NB4 (cell line): ENCODE measurements at regions not wholly inside any gene's neighbourhood (a gene's known extent, or its start where the extent isn't known, plus 50 kb on each side); places are given as distances from the start of the nearest gene placed in this dataset.

ENCODE experiments used
- DNase-seq: peaks from one replicate; pipeline ENCODE4 v3.0.0; 2010; ENCODE audit warnings: low read depth
- H3K4me3 ChIP-seq: one replicate; pipeline ENCODE4 v1.5.1; 2011; ENCODE audit warnings: mild to moderate bottlenecking, low read depth, low read length, moderate library complexity
- CTCF ChIP-seq: IDR thresholded peaks from one replicate; pipeline ENCODE4 v1.5.1; 2012; ENCODE audit warnings: low read depth, low read length
- MAX ChIP-seq: IDR thresholded peaks from 2 replicates; pipeline ENCODE4 v1.6.1; 2011; ENCODE audit warnings: low read depth, low read length
- MYC ChIP-seq: IDR thresholded peaks from 2 replicates; pipeline ENCODE4 v1.6.1; 2011; ENCODE audit warnings: low read depth, low read length
- POLR2A ChIP-seq: IDR thresholded peaks from 2 replicates; pipeline ENCODE4 v1.6.1; 2011; ENCODE audit warnings: mild to moderate bottlenecking; ENCODE audit not compliant: insufficient read length; ENCODE audit errors: extremely low read depth

GRCh38 chr4:137602436-137602835 is 70.1 kb upstream of the PCDH18 start:
- no peak for DNase-seq
- TF ChIP-seq CTCF (no peak), MAX (no peak), MYC (no peak), POLR2A (no peak)
- no peak overlapping the region for H3K4me3 ChIP-seq

- no peak overlapping the region for H3K4me3 ChIP-seq
- no peak for DNase-seq
- no peak for TF ChIP-seq POLR2A
- TF ChIP-seq MYC = no peak
- TF ChIP-seq MAX = no peak
Observed at GRCh38 chr4:137601934-137602333, 69.6 kb upstream of the PCDH18 start.

GRCh38 chr4:137599734-137600133 is 67.4 kb upstream of the PCDH18 start:
- no peak for TF ChIP-seq CTCF
- TF ChIP-seq POLR2A = no peak
- no peak for TF ChIP-seq MYC
- no peak for TF ChIP-seq MAX
- no peak overlapping the region for H3K4me3 ChIP-seq
- DNase-seq = no peak

GRCh38 chr4:137597752-137598430 is 65.6 kb upstream of the PCDH18 start:
- DNase-seq = no peak
- TF ChIP-seq MAX (no peak), POLR2A (no peak), MYC (no peak), CTCF (no peak)
- no peak overlapping the region for H3K4me3 ChIP-seq

- no peak for DNase-seq
- H3K4me3 ChIP-seq = no peak overlapping the region
- TF ChIP-seq CTCF (no peak), MYC (no peak), POLR2A (no peak), MAX (no peak)
Observed at GRCh38 chr4:137587796-137588195, 55.5 kb upstream of the PCDH18 start.

GRCh38 chr4:137583671-137584070 is 51.4 kb upstream of the PCDH18 start:
- no peak for DNase-seq
- no peak overlapping the region for H3K4me3 ChIP-seq
- TF ChIP-seq MYC = no peak
